SK-N-SH (cell line): ENCODE measurements at regions not wholly inside any gene's neighbourhood (a gene's known extent, or its start where the extent isn't known, plus 50 kb on each side); places are given as distances from the start of the nearest gene placed in this dataset.

ENCODE experiments used
- POLR2AphosphoS5 ChIP-seq: IDR thresholded peaks from 2 replicates; pipeline ENCODE4 v1.6.1; 2012; ENCODE audit warnings: low read depth, low read length
- YY1 ChIP-seq: IDR thresholded peaks from 2 replicates; pipeline ENCODE4 v1.4.0; 2012; ENCODE audit warnings: low read depth, mild to moderate bottlenecking
- TF ChIP-seq, protein P1 (sequence below): IDR thresholded peaks from 2 replicates; pipeline ENCODE4; 2012
- TF ChIP-seq, protein P2 (sequence below): fragments of 200-600 bp; sonication (generic); IDR thresholded peaks from 2 replicates; pipeline ENCODE4 v1.6.1; 2017; ENCODE audit warnings: antibody characterized with exemption, mild to moderate bottlenecking, moderate library complexity

DNA sequence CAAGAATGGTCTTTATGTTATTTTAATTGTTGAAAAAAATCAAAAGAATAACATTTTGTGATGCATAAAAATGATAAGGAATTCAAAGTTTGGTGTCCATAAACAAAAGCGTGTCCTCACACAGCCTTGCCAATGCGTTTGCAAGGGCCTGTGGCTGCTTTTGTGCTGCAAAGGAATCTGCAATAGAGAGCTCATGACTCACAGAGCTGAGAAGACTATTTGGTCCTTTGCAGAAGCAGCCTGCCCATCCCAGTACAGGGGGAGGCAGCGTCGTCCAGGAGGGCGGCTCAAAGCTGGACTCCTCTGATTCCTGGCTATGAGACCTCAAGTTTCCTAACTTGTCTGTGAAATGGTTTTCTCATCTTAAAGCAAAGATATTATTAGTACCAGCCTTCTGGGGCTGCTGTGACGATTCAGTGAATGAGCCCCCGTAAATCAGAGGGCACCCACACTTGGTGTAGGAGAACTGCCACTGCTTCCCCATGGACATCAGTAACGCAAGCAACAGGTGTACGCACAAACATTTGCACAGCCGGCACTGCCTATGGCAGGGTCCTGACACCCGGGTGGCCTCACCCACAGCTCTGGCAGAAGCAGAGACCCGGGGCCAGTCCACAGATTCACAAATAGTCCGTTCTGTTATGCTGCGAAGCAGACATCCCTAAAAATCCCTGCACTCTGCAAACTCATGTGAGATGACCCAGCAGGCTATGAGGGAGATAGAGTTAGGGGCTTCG, 70.6 kb upstream of the ASAP2 start:
- no peak for TF ChIP-seq POLR2AphosphoS5
- TF ChIP-seq, protein P1, sequence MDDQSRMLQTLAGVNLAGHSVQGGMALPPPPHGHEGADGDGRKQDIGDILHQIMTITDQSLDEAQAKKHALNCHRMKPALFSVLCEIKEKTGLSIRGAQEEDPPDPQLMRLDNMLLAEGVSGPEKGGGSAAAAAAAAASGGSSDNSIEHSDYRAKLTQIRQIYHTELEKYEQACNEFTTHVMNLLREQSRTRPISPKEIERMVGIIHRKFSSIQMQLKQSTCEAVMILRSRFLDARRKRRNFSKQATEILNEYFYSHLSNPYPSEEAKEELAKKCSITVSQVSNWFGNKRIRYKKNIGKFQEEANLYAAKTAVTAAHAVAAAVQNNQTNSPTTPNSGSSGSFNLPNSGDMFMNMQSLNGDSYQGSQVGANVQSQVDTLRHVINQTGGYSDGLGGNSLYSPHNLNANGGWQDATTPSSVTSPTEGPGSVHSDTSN: no peak
- TF ChIP-seq, protein P2, sequence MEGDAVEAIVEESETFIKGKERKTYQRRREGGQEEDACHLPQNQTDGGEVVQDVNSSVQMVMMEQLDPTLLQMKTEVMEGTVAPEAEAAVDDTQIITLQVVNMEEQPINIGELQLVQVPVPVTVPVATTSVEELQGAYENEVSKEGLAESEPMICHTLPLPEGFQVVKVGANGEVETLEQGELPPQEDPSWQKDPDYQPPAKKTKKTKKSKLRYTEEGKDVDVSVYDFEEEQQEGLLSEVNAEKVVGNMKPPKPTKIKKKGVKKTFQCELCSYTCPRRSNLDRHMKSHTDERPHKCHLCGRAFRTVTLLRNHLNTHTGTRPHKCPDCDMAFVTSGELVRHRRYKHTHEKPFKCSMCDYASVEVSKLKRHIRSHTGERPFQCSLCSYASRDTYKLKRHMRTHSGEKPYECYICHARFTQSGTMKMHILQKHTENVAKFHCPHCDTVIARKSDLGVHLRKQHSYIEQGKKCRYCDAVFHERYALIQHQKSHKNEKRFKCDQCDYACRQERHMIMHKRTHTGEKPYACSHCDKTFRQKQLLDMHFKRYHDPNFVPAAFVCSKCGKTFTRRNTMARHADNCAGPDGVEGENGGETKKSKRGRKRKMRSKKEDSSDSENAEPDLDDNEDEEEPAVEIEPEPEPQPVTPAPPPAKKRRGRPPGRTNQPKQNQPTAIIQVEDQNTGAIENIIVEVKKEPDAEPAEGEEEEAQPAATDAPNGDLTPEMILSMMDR: no peak
- TF ChIP-seq YY1: no peak
